ENCODE measurements at regions not wholly inside any gene's neighbourhood (a gene's known extent, or its start where the extent isn't known, plus 50 kb on each side); places are given as distances from the start of the nearest gene placed in this dataset.

DNA sequence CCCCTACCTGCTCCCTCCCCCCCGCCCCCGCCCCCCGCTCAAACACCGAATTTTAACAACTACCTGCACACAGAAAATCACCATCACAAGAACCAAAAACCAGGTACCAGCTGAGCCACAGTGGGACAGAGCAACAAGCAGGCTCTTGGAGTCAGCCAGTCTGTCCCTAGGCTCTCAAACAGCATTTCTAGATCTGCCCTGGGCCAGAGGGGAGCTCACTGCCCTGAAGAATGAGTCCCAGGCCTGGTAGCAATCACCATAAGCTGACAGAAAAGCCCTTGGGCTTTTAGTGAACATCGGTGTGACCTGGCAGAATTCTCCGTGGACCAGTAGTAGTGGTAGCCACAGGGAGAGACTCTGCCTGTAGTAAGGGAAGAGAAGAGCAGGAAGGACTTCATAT, 58.3 kb downstream of the C11orf87 start:
- TF ChIP-seq EP300 (IDR thresholded peaks at IDR 0.05) (no peak), POLR2A (IDR thresholded peaks at IDR 0.05) (no peak)
- H3K36me3 ChIP-seq, result no peaks in the 10 kb centered on the region
- intact Hi-C loops (cut with DNase I; ENCODE audit: low total_unique reads), result no loop called here
- WGBS, 5 donors, result 28 to 49% (median 36%) methylated on average over 5 to 6 of the region's 6 CpGs
- no peak overlapping the region for H3K4me3 ChIP-seq
- no peaks in the 10 kb centered on the region for H3K9me3 ChIP-seq
- no peak for DNase-seq
- H3K27me3 ChIP-seq, result no peaks in the 10 kb centered on the region
- no peak overlapping the region for H3K27ac ChIP-seq
- no peaks in the 10 kb centered on the region for H3K4me1 ChIP-seq

DNA sequence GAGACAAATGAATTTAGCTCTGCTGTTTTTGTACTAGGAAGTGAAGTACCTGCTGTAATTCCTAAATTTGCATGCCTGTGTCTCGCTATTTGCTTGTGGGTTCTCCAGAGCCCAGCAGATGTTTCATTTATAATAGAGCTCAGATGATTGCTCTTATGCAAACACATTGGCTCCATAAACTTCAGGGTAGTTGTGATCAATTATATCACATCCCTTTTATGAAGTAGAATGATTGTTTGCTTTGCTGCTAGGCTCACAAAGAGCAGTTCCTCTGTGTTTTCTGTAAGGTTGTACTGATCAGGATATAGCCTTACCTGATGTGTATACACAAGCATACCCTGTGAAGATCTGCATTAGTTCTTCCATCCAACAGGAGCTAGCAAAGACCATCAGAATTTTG, 64.1 kb downstream of the C11orf87 start:
- DNase-seq, result peak in 1 of 2 donors; percentile 9
- H3K27me3 ChIP-seq, result no peaks in the 10 kb centered on the region
- intact Hi-C loops (cut with DNase I; ENCODE audit: low total_unique reads), result no loop called here
- no peaks in the 10 kb centered on the region for H3K4me1 ChIP-seq
- 44 to 72% (median 50%) methylated on average over 1 of the region's 1 CpG for WGBS, 5 donors
- no peak for TF ChIP-seq POLR2AphosphoS5 (IDR thresholded peaks at IDR 0.05)
- no peak for TF ChIP-seq POLR2A (IDR thresholded peaks at IDR 0.05)
- TF ChIP-seq, protein P1, sequence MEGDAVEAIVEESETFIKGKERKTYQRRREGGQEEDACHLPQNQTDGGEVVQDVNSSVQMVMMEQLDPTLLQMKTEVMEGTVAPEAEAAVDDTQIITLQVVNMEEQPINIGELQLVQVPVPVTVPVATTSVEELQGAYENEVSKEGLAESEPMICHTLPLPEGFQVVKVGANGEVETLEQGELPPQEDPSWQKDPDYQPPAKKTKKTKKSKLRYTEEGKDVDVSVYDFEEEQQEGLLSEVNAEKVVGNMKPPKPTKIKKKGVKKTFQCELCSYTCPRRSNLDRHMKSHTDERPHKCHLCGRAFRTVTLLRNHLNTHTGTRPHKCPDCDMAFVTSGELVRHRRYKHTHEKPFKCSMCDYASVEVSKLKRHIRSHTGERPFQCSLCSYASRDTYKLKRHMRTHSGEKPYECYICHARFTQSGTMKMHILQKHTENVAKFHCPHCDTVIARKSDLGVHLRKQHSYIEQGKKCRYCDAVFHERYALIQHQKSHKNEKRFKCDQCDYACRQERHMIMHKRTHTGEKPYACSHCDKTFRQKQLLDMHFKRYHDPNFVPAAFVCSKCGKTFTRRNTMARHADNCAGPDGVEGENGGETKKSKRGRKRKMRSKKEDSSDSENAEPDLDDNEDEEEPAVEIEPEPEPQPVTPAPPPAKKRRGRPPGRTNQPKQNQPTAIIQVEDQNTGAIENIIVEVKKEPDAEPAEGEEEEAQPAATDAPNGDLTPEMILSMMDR (IDR thresholded peaks at IDR 0.05), result no peak
- TF ChIP-seq EP300 (IDR thresholded peaks at IDR 0.05), result no peak
- H3K36me3 ChIP-seq, result no peaks in the 10 kb centered on the region
- H3K4me3 ChIP-seq, result no peak overlapping the region
- H3K9me3 ChIP-seq, result no peaks in the 10 kb centered on the region
- H3K27ac ChIP-seq, result no peak overlapping the region

DNA sequence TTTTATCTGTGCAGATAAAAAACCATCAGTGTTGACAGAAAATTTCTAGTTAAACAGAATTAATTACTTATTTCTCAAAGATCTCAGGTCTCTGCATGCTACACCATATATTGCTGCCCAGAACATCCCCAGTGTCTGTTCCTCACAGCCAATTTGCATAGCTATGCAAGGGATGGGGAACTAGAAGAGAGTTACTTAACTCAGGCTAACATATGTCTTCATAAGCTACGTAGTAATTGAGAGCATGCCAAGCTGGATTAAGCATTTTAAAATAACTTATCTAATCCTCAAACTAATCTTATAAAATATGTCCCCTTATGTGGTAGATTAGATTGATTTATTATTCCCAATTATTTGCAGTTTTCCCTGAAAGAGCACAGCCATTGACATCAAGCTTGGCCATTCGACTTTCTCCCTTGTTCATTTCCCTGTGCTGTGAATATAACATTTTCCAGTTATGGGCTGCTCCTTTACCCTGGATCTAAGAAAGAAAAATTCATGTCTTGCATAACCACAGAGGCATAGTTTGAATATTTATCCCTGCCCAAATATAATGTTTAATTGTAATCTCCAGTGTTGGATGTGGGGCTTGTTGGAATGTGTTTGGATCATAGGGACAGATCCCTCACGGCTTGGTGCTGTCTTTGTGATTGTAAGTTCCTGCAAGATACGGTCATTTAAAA, 69.1 kb downstream of the C11orf87 start:
- WGBS, 5 donors, result 41 to 62% (median 56%) methylated on average over 4 of the region's 4 CpGs
- TF ChIP-seq POLR2A (IDR thresholded peaks at IDR 0.05) (no peak), EP300 (IDR thresholded peaks at IDR 0.05) (no peak), POLR2AphosphoS5 (IDR thresholded peaks at IDR 0.05) (no peak)
- TF ChIP-seq, protein P1 (IDR thresholded peaks at IDR 0.05), result no peak
- no peak overlapping the region for H3K4me3 ChIP-seq
- H3K27me3 ChIP-seq, result no peaks in the 10 kb centered on the region
- no peak for DNase-seq
- intact Hi-C loops (cut with DNase I; ENCODE audit: low total_unique reads), result no loop called here
- H3K4me1 ChIP-seq, result no peaks in the 10 kb centered on the region
- H3K27ac ChIP-seq, result no peak overlapping the region
- H3K36me3 ChIP-seq, result no peaks in the 10 kb centered on the region
- H3K9me3 ChIP-seq, result no peaks in the 10 kb centered on the region

DNA sequence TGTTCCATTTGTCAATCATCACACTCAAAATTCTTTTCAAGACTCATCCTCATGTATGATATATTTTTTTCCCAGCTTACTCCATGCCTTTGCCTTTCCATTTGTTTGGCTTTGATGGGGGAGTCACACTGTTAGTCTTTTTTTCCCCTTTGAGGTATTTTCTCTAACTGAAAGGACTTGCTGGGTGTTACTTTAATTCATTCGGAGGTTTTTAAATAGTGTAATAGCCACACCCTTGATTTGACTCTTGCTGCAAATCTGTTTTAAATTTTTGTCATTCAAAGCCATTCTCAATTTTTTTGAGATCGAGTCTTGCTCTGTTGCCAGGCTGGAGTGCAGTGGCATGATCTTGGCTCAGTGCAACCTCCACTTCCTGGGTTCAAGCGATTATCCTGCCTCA, 84.1 kb downstream of the C11orf87 start:
- Histone ChIP-seq H3K36me3 (no peaks in the 10 kb centered on the region), H3K9me3 (no peaks in the 10 kb centered on the region), H3K27ac (no peak overlapping the region), H3K4me1 (no peaks in the 10 kb centered on the region), H3K27me3 (no peaks in the 10 kb centered on the region), H3K4me3 (no peak overlapping the region)
- TF ChIP-seq POLR2A (IDR thresholded peaks at IDR 0.05), result no peak
- TF ChIP-seq, protein P1 (IDR thresholded peaks at IDR 0.05), result no peak
- no peak for TF ChIP-seq POLR2AphosphoS5 (IDR thresholded peaks at IDR 0.05)
- TF ChIP-seq EP300 (IDR thresholded peaks at IDR 0.05), result no peak
- DNase-seq, result no peak
- intact Hi-C loops (cut with DNase I; ENCODE audit: low total_unique reads), result no loop called here
- 82 to 91% (median 84%) methylated on average over 3 of the region's 3 CpGs for WGBS, 5 donors

DNA sequence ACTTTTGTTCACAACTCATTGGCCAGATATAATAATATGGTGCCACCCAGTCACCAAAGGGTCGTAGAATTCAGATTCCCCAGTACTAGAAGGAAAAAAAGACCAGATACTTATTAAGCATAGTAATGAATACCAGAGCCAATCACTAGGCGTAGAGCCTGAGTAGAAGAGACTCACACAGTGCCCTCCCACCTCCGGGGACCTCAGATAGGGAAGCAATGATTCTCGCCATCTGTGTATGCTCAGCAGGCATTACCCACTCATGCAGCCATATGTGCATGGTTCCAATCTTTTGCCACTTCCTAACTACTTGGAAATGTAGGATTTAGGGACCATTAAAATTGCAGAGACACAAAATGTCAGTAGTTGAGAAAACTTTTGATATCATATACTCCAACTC, 85.3 kb downstream of the C11orf87 start:
- no peak for DNase-seq
- TF ChIP-seq EP300 (IDR thresholded peaks at IDR 0.05), result no peak
- TF ChIP-seq POLR2A (IDR thresholded peaks at IDR 0.05), result no peak
- TF ChIP-seq POLR2AphosphoS5 (IDR thresholded peaks at IDR 0.05), result no peak
- TF ChIP-seq, protein P1 (IDR thresholded peaks at IDR 0.05), result no peak
- Histone ChIP-seq H3K27ac (no peak overlapping the region), H3K4me3 (no peak overlapping the region), H3K4me1 (no peaks in the 10 kb centered on the region), H3K36me3 (no peaks in the 10 kb centered on the region), H3K27me3 (no peaks in the 10 kb centered on the region), H3K9me3 (no peaks in the 10 kb centered on the region)
- intact Hi-C loops (cut with DNase I; ENCODE audit: low total_unique reads), result no loop called here
- 73 to 75% (median 74%) methylated on average over 4 of the region's 4 CpGs for WGBS, 5 donors
